Ishikawa (cell line): ENCODE measurements at regions not wholly inside any gene's neighbourhood (a gene's known extent, or its start where the extent isn't known, plus 50 kb on each side); places are given as distances from the start of the nearest gene placed in this dataset.

ENCODE experiments used
- CEBPB ChIP-seq: IDR thresholded peaks from 2 replicates; pipeline ENCODE4 v1.6.1; 2012
- CREB1 ChIP-seq: IDR thresholded peaks from 2 replicates; pipeline ENCODE4 v1.6.1; 2012; ENCODE audit warnings: low read depth
- EGR1 ChIP-seq: IDR thresholded peaks from 2 replicates; pipeline ENCODE4 v1.6.1; 2012
- EP300 ChIP-seq: IDR thresholded peaks from 2 replicates; pipeline ENCODE4 v1.6.1; 2012; ENCODE audit warnings: borderline replicate concordance
- NFIC ChIP-seq: IDR thresholded peaks from 2 replicates; pipeline ENCODE4 v1.6.1; 2012
- RAD21 ChIP-seq: IDR thresholded peaks from 2 replicates; pipeline ENCODE4 v1.6.1; 2012; ENCODE audit warnings: low read depth
- TAF1 ChIP-seq: IDR thresholded peaks from 2 replicates; pipeline ENCODE4 v1.6.1; 2012; ENCODE audit warnings: low read depth, mild to moderate bottlenecking
- YY1 ChIP-seq: IDR thresholded peaks from 2 replicates; pipeline ENCODE4 v1.6.1; 2012; ENCODE audit warnings: low read depth
- ZBTB7A ChIP-seq: IDR thresholded peaks from 2 replicates; pipeline ENCODE4 v1.6.1; 2012; ENCODE audit warnings: low read depth
- TF ChIP-seq, protein P1 (sequence below): IDR thresholded peaks from 2 replicates; pipeline ENCODE4 v1.6.1; 2012
- TF ChIP-seq, protein P2 (sequence below): IDR thresholded peaks from 2 replicates; pipeline ENCODE4 v1.6.1; 2012; ENCODE audit warnings: low read depth, mild to moderate bottlenecking
- TF ChIP-seq, protein P3 (sequence below): IDR thresholded peaks from 2 replicates; pipeline ENCODE4 v1.6.1; 2012

DNA sequence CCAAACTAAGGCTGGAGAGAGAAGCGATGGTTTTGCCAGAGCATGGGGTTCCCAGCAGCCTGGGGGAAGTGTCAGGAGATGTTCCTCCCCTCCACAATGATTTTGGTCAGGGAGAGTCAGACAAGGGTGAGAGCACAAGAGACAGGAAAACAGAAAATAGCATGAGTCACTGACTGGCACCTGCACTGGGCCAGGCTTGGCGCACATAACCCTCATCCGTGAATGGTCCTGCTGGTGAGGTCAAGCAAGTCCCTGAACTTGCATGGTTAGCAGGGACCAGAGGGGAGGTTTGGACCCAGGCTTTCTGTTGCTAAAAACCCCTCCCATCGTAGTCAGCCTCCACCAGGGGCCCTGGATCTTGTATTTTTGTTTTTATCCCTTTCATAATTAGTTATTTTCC lies 174.5 kb upstream of the MYT1L start:
- TF ChIP-seq YY1 (no peak), CEBPB (no peak), ZBTB7A (no peak), RAD21 (no peak), EP300 (no peak), EGR1 (no peak), TAF1 (no peak), CREB1 (no peak), NFIC (no peak)
- TF ChIP-seq, protein P1, sequence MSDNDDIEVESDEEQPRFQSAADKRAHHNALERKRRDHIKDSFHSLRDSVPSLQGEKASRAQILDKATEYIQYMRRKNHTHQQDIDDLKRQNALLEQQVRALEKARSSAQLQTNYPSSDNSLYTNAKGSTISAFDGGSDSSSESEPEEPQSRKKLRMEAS = no peak
- TF ChIP-seq, protein P2, sequence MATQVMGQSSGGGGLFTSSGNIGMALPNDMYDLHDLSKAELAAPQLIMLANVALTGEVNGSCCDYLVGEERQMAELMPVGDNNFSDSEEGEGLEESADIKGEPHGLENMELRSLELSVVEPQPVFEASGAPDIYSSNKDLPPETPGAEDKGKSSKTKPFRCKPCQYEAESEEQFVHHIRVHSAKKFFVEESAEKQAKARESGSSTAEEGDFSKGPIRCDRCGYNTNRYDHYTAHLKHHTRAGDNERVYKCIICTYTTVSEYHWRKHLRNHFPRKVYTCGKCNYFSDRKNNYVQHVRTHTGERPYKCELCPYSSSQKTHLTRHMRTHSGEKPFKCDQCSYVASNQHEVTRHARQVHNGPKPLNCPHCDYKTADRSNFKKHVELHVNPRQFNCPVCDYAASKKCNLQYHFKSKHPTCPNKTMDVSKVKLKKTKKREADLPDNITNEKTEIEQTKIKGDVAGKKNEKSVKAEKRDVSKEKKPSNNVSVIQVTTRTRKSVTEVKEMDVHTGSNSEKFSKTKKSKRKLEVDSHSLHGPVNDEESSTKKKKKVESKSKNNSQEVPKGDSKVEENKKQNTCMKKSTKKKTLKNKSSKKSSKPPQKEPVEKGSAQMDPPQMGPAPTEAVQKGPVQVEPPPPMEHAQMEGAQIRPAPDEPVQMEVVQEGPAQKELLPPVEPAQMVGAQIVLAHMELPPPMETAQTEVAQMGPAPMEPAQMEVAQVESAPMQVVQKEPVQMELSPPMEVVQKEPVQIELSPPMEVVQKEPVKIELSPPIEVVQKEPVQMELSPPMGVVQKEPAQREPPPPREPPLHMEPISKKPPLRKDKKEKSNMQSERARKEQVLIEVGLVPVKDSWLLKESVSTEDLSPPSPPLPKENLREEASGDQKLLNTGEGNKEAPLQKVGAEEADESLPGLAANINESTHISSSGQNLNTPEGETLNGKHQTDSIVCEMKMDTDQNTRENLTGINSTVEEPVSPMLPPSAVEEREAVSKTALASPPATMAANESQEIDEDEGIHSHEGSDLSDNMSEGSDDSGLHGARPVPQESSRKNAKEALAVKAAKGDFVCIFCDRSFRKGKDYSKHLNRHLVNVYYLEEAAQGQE = no peak
- TF ChIP-seq, protein P3, sequence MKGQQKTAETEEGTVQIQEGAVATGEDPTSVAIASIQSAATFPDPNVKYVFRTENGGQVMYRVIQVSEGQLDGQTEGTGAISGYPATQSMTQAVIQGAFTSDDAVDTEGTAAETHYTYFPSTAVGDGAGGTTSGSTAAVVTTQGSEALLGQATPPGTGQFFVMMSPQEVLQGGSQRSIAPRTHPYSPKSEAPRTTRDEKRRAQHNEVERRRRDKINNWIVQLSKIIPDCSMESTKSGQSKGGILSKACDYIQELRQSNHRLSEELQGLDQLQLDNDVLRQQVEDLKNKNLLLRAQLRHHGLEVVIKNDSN = no peak
